NAMALWA (cell line): ENCODE measurements at regions not wholly inside any gene's neighbourhood (a gene's known extent, or its start where the extent isn't known, plus 50 kb on each side); places are given as distances from the start of the nearest gene placed in this dataset.
"Not testable (repeated sequence)": the region's sequence is repeated elsewhere in the genome, so short reads cannot be mapped to it uniquely, and the experiment has no call there.

Experiments used
- DNase-seq: peaks from one replicate; pipeline ENCODE4 v3.0.0-alpha.2; 2015; ENCODE audit warnings: low spot score

- no peak for DNase-seq
Measured at GRCh38 chr1:232164078-232164963, 465.6 kb downstream of the SIPA1L2 start.

GRCh38 chr1:232163533-232163932, 466.4 kb downstream of the SIPA1L2 start:
- DNase-seq, result no peak

- DNase-seq, result no peak
Measured at GRCh38 chr1:232162001-232162400, 467.9 kb downstream of the SIPA1L2 start.

GRCh38 chr1:232158558-232158957, 471.4 kb downstream of the SIPA1L2 start:
- not testable (repeated sequence) for DNase-seq

GRCh38 chr1:232156070-232156469, 473.9 kb downstream of the SIPA1L2 start:
- DNase-seq, result not testable (repeated sequence)

- DNase-seq, result no peak
Measured at GRCh38 chr1:232153652-232154051, 476.3 kb downstream of the SIPA1L2 start.

GRCh38 chr1:232150770-232151548, 479.0 kb downstream of the SIPA1L2 start:
- DNase-seq, result no peak

- no peak for DNase-seq
Measured at GRCh38 chr1:232149287-232150201, 480.4 kb downstream of the SIPA1L2 start.

GRCh38 chr1:232147215-232147614, 482.7 kb downstream of the SIPA1L2 start:
- no peak for DNase-seq

- no peak for DNase-seq
Measured at GRCh38 chr1:232146514-232146913, 483.4 kb downstream of the SIPA1L2 start.

- no peak for DNase-seq
Measured at GRCh38 chr1:232145768-232146167, 484.2 kb downstream of the SIPA1L2 start.

- DNase-seq, result no peak
Measured at GRCh38 chr1:232144696-232145230, 485.2 kb downstream of the SIPA1L2 start.

- DNase-seq, result no peak
Measured at GRCh38 chr1:232143315-232143886, 486.5 kb downstream of the SIPA1L2 start.

- DNase-seq, result no peak
Measured at GRCh38 chr1:232142403-232143314, 487.3 kb downstream of the SIPA1L2 start.

GRCh38 chr1:232141167-232141448, 488.8 kb downstream of the SIPA1L2 start:
- not testable (repeated sequence) for DNase-seq

GRCh38 chr1:232140419-232141166, 489.3 kb downstream of the SIPA1L2 start:
- DNase-seq, result no peak

GRCh38 chr1:232139444-232139843, 490.5 kb downstream of the SIPA1L2 start:
- DNase-seq, result no peak

- no peak for DNase-seq
Measured at GRCh38 chr1:232138044-232138443, 491.9 kb downstream of the SIPA1L2 start.

GRCh38 chr1:232137066-232137465, 492.9 kb downstream of the SIPA1L2 start:
- no peak for DNase-seq

- no peak for DNase-seq
Measured at GRCh38 chr1:232136136-232136535, 493.8 kb downstream of the SIPA1L2 start.
